ENCODE measurements at regions not wholly inside any gene's neighbourhood (a gene's known extent, or its start where the extent isn't known, plus 50 kb on each side); places are given as distances from the start of the nearest gene placed in this dataset.
A peak's percentile ranks its signal among the peaks of the same experiment; 100 is the strongest.

GRCh38 chr6:48747040-48747439, 636.0 kb upstream of the PTCHD4 start:
- no peak overlapping the region for H3K4me3 ChIP-seq (ENCODE audit: low read depth, low read length)
- peak; percentile 17 for DNase-seq (ENCODE audit: low read depth)
- no peak for TF ChIP-seq CTCF (conservative IDR thresholded peaks at IDR 0.05; ENCODE audit: low read depth, low read length)

- TF ChIP-seq CTCF (conservative IDR thresholded peaks at IDR 0.05; ENCODE audit: low read depth, low read length), result no peak
- DNase-seq (ENCODE audit: low read depth), result peak; percentile 57
- no peak overlapping the region for H3K4me3 ChIP-seq (ENCODE audit: low read depth, low read length)
Measured at GRCh38 chr6:48744948-48745347, 634.0 kb upstream of the PTCHD4 start.

GRCh38 chr6:48743738-48744137, 632.7 kb upstream of the PTCHD4 start:
- no peak for TF ChIP-seq CTCF (conservative IDR thresholded peaks at IDR 0.05; ENCODE audit: low read depth, low read length)

GRCh38 chr6:48736501-48737206, 625.7 kb upstream of the PTCHD4 start:
- no peak for TF ChIP-seq CTCF (conservative IDR thresholded peaks at IDR 0.05; ENCODE audit: low read depth, low read length)
- no peak overlapping the region for H3K4me3 ChIP-seq (ENCODE audit: low read depth, low read length)
- DNase-seq (ENCODE audit: low read depth), result peak; percentile 78

More at GRCh38 chr6:48743738-48744137, 632.7 kb upstream of the PTCHD4 start:
- H3K4me3 ChIP-seq (ENCODE audit: low read depth, low read length), result no peak overlapping the region
- no peak for DNase-seq (ENCODE audit: low read depth)

- no peak for DNase-seq (ENCODE audit: low read depth)
- no peak for TF ChIP-seq CTCF (conservative IDR thresholded peaks at IDR 0.05; ENCODE audit: low read depth, low read length)
Measured at GRCh38 chr6:48735846-48736245, 624.8 kb upstream of the PTCHD4 start.

GRCh38 chr6:48733581-48733980, 622.6 kb upstream of the PTCHD4 start:
- no peak for TF ChIP-seq CTCF (conservative IDR thresholded peaks at IDR 0.05; ENCODE audit: low read depth, low read length)
- no peak overlapping the region for H3K4me3 ChIP-seq (ENCODE audit: low read depth, low read length)
- peak; percentile 44 for DNase-seq (ENCODE audit: low read depth)

More at GRCh38 chr6:48735846-48736245, 624.8 kb upstream of the PTCHD4 start:
- no peak overlapping the region for H3K4me3 ChIP-seq (ENCODE audit: low read depth, low read length)

- no peak overlapping the region for H3K4me3 ChIP-seq (ENCODE audit: low read depth, low read length)
- TF ChIP-seq CTCF (conservative IDR thresholded peaks at IDR 0.05; ENCODE audit: low read depth, low read length), result no peak
- no peak for DNase-seq (ENCODE audit: low read depth)
Measured at GRCh38 chr6:48714699-48715098, 603.7 kb upstream of the PTCHD4 start.
